H9 (cell line): ENCODE measurements at regions not wholly inside any gene's neighbourhood (a gene's known extent, or its start where the extent isn't known, plus 50 kb on each side); places are given as distances from the start of the nearest gene placed in this dataset.

ENCODE experiments used
- DNase-seq: peaks from one replicate; pipeline ENCODE4 v3.0.0-alpha.2; 2017
- H2AFZ ChIP-seq: one replicate; pipeline ENCODE4 v1.6.1; 2013; ENCODE audit warnings: mild to moderate bottlenecking, low read length, control low read depth, moderate library complexity
- H2AK5ac ChIP-seq: 2 replicates; pipeline ENCODE4 v1.6.1; 2013; ENCODE audit warnings: low read length, control low read depth, mixed read lengths; ENCODE audit not compliant: insufficient read length
- H2BK120ac ChIP-seq: one replicate; pipeline ENCODE4 v1.6.1; 2013; ENCODE audit warnings: low read depth, mild to moderate bottlenecking, low read length, control low read depth, inconsistent platforms; ENCODE audit not compliant: poor library complexity, severe bottlenecking
- H2BK12ac ChIP-seq: 2 replicates; pipeline ENCODE4 v1.6.1; 2013; ENCODE audit warnings: low read length, control low read depth, mixed read lengths, low read depth; ENCODE audit not compliant: insufficient read length
- H2BK15ac ChIP-seq: 2 replicates; pipeline ENCODE4 v1.6.1; 2013; ENCODE audit warnings: low read depth, low read length, control low read depth
- H2BK20ac ChIP-seq: one replicate; pipeline ENCODE4 v1.6.1; 2013; ENCODE audit warnings: low read depth, mild to moderate bottlenecking, low read length, control low read depth, inconsistent platforms; ENCODE audit not compliant: poor library complexity, severe bottlenecking
- H2BK5ac ChIP-seq: 2 replicates; pipeline ENCODE4 v1.6.1; 2013; ENCODE audit warnings: low read length, control low read depth, mixed read lengths; ENCODE audit not compliant: insufficient read length
- H3K14ac ChIP-seq: 2 replicates; pipeline ENCODE4 v1.6.1; 2013; ENCODE audit warnings: low read length, control low read depth; ENCODE audit not compliant: insufficient read depth
- H3K18ac ChIP-seq: 2 replicates; pipeline ENCODE4 v1.6.1; 2013; ENCODE audit warnings: low read depth, mild to moderate bottlenecking, mixed read lengths, low read length, control low read depth; ENCODE audit not compliant: insufficient read length
- H3K23ac ChIP-seq: 2 replicates; pipeline ENCODE4 v1.6.1; 2013; ENCODE audit warnings: low read length, control low read depth, mixed read lengths, low read depth; ENCODE audit not compliant: insufficient read length
- H3K23me2 ChIP-seq: 2 replicates; pipeline ENCODE4 v1.6.1; 2013; ENCODE audit warnings: low read depth, mild to moderate bottlenecking, mixed read lengths, low read length, control low read depth; ENCODE audit not compliant: insufficient read length, poor library complexity, severe bottlenecking
- H3K27ac ChIP-seq: 2 replicates; pipeline ENCODE4 v1.5.1; 2013; ENCODE audit warnings: low read length, control low read depth, mixed read lengths, low read depth; ENCODE audit not compliant: insufficient read length
- H3K27me3 ChIP-seq: 2 replicates; pipeline ENCODE4 v1.6.1; 2013; ENCODE audit warnings: low read length, control low read depth, inconsistent platforms; ENCODE audit not compliant: insufficient read depth
- H3K4ac ChIP-seq: 2 replicates; pipeline ENCODE4 v1.6.1; 2013; ENCODE audit warnings: low read depth, mild to moderate bottlenecking, control low read depth, inconsistent platforms, low read length, moderate library complexity
- H3K4me1 ChIP-seq: 2 replicates; pipeline ENCODE4 v1.6.1; 2013; ENCODE audit warnings: low read length, control low read depth, inconsistent platforms; ENCODE audit not compliant: insufficient read depth
- H3K4me2 ChIP-seq: 2 replicates; pipeline ENCODE4 v1.6.1; 2013; ENCODE audit warnings: low read length, control low read depth, mixed read lengths; ENCODE audit not compliant: insufficient read length, insufficient read depth
- H3K56ac ChIP-seq: 2 replicates; pipeline ENCODE4 v1.6.1; 2013; ENCODE audit warnings: low read depth, mild to moderate bottlenecking, mixed read lengths, low read length, control low read depth; ENCODE audit not compliant: insufficient read length
- H3K79me1 ChIP-seq: 2 replicates; pipeline ENCODE4 v1.6.1; 2013; ENCODE audit warnings: low read depth, mild to moderate bottlenecking, moderate library complexity, low read length, control low read depth, inconsistent platforms; ENCODE audit not compliant: insufficient read depth, poor library complexity, severe bottlenecking
- H3K79me2 ChIP-seq: 2 replicates; pipeline ENCODE4 v1.6.1; 2013; ENCODE audit warnings: low read length, control low read depth, inconsistent platforms; ENCODE audit not compliant: insufficient read depth
- H3K9ac ChIP-seq: 2 replicates; pipeline ENCODE4 v1.6.1; 2013; ENCODE audit warnings: low read length, control low read depth, mixed read lengths; ENCODE audit not compliant: insufficient read length; ENCODE audit errors: extremely low read depth
- H3K9me3 ChIP-seq: one replicate; pipeline ENCODE4 v1.6.1; 2013; ENCODE audit warnings: low read depth, low read length, inconsistent platforms; ENCODE audit not compliant: control insufficient read depth
- H3T11ph ChIP-seq: one replicate; pipeline ENCODE4 v1.6.1; 2013; ENCODE audit warnings: mild to moderate bottlenecking, low read length, control low read depth, inconsistent platforms
- H4K20me1 ChIP-seq: one replicate; pipeline ENCODE4 v1.6.1; 2013; ENCODE audit not compliant: control insufficient read depth, insufficient read length, insufficient read depth
- H4K5ac ChIP-seq: 2 replicates; pipeline ENCODE4 v1.6.1; 2013; ENCODE audit warnings: low read depth, mild to moderate bottlenecking, mixed read lengths, low read length, control low read depth; ENCODE audit not compliant: insufficient read length
- H4K8ac ChIP-seq: replicated peaks from 2 replicates; pipeline ENCODE4 v1.6.1; 2013; ENCODE audit warnings: low read length, control low read depth, mixed read lengths, low read depth; ENCODE audit not compliant: insufficient read length
- H4K91ac ChIP-seq: 2 replicates; pipeline ENCODE4 v1.6.1; 2013; ENCODE audit warnings: low read depth, mild to moderate bottlenecking, moderate library complexity, mixed read lengths, low read length, control low read depth; ENCODE audit not compliant: insufficient read length
- H3K27ac Mint-ChIP-seq, 3 experiments: 2 replicates in 2 of 3; 3 replicates in 1 of 3; pipeline ENCODE4 v1.8.0; 2020 to 2021; ENCODE audit warnings: mixed read lengths in 3 of 3, mild to moderate bottlenecking in 1 of 3, moderate library complexity in 1 of 3
- H3K27me3 Mint-ChIP-seq: 2 replicates; pipeline ENCODE4 v1.8.0; 2021; ENCODE audit warnings: low read depth, mild to moderate bottlenecking, moderate library complexity, mixed read lengths
- H3K36me3 Mint-ChIP-seq, 3 experiments: 2 replicates in 2 of 3; 3 replicates in 1 of 3; pipeline ENCODE4 v1.8.0; 2020 to 2021; ENCODE audit warnings: low read depth in 3 of 3, mixed read lengths in 3 of 3; ENCODE audit not compliant: insufficient read depth in 1 of 3
- H3K4me1 Mint-ChIP-seq, 2 experiments: 2 replicates each; pipeline ENCODE4 v1.8.0; 2020; ENCODE audit warnings: mixed read lengths in 2 of 2
- H3K4me3 Mint-ChIP-seq, 2 experiments: 2 replicates in 1 of 2; 3 replicates in 1 of 2; pipeline ENCODE4 v1.8.0; 2020 to 2021; ENCODE audit warnings: mild to moderate bottlenecking in 2 of 2, mixed read lengths in 2 of 2, moderate library complexity in 1 of 2
- H3K9me3 Mint-ChIP-seq, 2 experiments: 2 replicates in 1 of 2; 3 replicates in 1 of 2; pipeline ENCODE4 v1.8.0; 2020; ENCODE audit warnings: mild to moderate bottlenecking in 2 of 2, mixed read lengths in 2 of 2, moderate library complexity in 1 of 2
- WGBS: extraction: QIAGEN DNeasy Blood & Tissue Kit; methylation state at CpG from one replicate; pipeline ENCODE4 v1.1.7; 2013; ENCODE audit warnings: missing lambda C conversion rate, low lambda C conversion rate, mixed read lengths; ENCODE audit not compliant: insufficient read length; ENCODE audit errors: extremely low coverage; 5-methylcytosine and 5-hydroxymethylcytosine counted together
- TF ChIP-seq, protein P1 (sequence below): fragments of 200-600 bp; sonication (generic); conservative IDR thresholded peaks from 3 replicates; pipeline ENCODE4 v1.8.0; 2021; ENCODE audit warnings: antibody characterized with exemption, mild to moderate bottlenecking

DNA sequence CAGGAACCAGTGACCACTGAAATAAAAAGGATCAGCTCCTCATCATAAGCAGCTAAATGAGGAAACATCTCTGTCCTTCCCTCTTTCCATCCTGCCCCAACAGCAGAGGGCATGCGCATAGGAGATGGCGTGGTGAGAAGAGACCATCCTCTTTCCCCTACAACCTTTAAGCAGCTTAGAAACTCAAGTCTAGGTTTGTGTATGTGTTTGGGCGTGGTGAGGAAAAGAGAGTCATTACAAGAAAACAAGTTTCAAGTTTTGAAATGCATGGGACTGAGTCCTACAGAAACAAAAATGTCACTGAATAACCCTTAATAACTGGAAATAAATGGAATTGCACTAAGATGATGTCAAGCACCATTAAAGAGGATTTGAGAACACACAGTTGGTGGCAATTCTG, 96.4 kb upstream of the IL12B start:
- H2BK120ac ChIP-seq = no peak overlapping the region
- no peaks in the 10 kb centered on the region for H3K27me3 ChIP-seq

More for the DNA sequence above, 96.4 kb upstream of the IL12B start:
- H3K79me1 ChIP-seq = no peaks in the 10 kb centered on the region
- no CpG with 5 or more reads among the region's 3 CpGs for WGBS
- H3K4me1 Mint-ChIP-seq = no peaks in the 10 kb centered on the region
- no peak overlapping the region for H3K18ac ChIP-seq
- H3K27me3 Mint-ChIP-seq = no peaks in the 10 kb centered on the region; the same call in none of the 2 replicates
- no peak for DNase-seq
- TF ChIP-seq, protein P1, sequence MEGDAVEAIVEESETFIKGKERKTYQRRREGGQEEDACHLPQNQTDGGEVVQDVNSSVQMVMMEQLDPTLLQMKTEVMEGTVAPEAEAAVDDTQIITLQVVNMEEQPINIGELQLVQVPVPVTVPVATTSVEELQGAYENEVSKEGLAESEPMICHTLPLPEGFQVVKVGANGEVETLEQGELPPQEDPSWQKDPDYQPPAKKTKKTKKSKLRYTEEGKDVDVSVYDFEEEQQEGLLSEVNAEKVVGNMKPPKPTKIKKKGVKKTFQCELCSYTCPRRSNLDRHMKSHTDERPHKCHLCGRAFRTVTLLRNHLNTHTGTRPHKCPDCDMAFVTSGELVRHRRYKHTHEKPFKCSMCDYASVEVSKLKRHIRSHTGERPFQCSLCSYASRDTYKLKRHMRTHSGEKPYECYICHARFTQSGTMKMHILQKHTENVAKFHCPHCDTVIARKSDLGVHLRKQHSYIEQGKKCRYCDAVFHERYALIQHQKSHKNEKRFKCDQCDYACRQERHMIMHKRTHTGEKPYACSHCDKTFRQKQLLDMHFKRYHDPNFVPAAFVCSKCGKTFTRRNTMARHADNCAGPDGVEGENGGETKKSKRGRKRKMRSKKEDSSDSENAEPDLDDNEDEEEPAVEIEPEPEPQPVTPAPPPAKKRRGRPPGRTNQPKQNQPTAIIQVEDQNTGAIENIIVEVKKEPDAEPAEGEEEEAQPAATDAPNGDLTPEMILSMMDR = no peak
- no peak overlapping the region for H3K27ac ChIP-seq
- no peak overlapping the region for H3K4me2 ChIP-seq
- no peak overlapping the region for H3K23ac ChIP-seq
- no peak overlapping the region for H2BK15ac ChIP-seq
- H2AK5ac ChIP-seq = no peak overlapping the region
- H2AFZ ChIP-seq = no peak overlapping the region
- H3T11ph ChIP-seq = no peak overlapping the region
- H3K36me3 Mint-ChIP-seq = no peaks in the 10 kb centered on the region
- no peak overlapping the region for H4K5ac ChIP-seq
- H4K91ac ChIP-seq = no peak overlapping the region
- H2BK20ac ChIP-seq = no peak overlapping the region
- no peak overlapping the region for H2BK12ac ChIP-seq
- H3K9me3 ChIP-seq = no peaks in the 10 kb centered on the region
- no peak overlapping the region for H3K4me3 Mint-ChIP-seq
- no peak overlapping the region for H3K56ac ChIP-seq
- H3K9ac ChIP-seq = no peak overlapping the region
- H3K4me1 ChIP-seq = no peaks in the 10 kb centered on the region
- no peak overlapping the region for H4K8ac ChIP-seq
- H3K9me3 Mint-ChIP-seq = no peaks in the 10 kb centered on the region
- H4K20me1 ChIP-seq = no peaks in the 10 kb centered on the region
- H3K27ac Mint-ChIP-seq = no peak overlapping the region
- no peak overlapping the region for H3K14ac ChIP-seq
- H2BK5ac ChIP-seq = no peak overlapping the region
- H3K79me2 ChIP-seq = no peaks in the 10 kb centered on the region
- no peak overlapping the region for H3K4ac ChIP-seq
- no peaks in the 10 kb centered on the region for H3K23me2 ChIP-seq
